Lower leg skin (tissue), 3 donors: ENCODE measurements at regions not wholly inside any gene's neighbourhood (a gene's known extent, or its start where the extent isn't known, plus 50 kb on each side); places are given as distances from the start of the nearest gene placed in this dataset.

ENCODE experiments used
- POLR2A ChIP-seq, 2 donors: fragments of 450-650 bp; IDR thresholded peaks; one replicate each; pipeline ENCODE4 v1.6.1; 2016 to 2017; ENCODE audit warnings: antibody characterized with exemption in 2 of 2, mild to moderate bottlenecking in 1 of 2, moderate library complexity in 1 of 2
- TF ChIP-seq, protein P1 (sequence below), 3 donors: fragments of 450-650 bp; IDR thresholded peaks; one replicate each; pipeline ENCODE4 v1.5.1; 2016; ENCODE audit warnings: antibody characterized with exemption in 3 of 3, mild to moderate bottlenecking in 3 of 3, moderate library complexity in 2 of 3

DNA sequence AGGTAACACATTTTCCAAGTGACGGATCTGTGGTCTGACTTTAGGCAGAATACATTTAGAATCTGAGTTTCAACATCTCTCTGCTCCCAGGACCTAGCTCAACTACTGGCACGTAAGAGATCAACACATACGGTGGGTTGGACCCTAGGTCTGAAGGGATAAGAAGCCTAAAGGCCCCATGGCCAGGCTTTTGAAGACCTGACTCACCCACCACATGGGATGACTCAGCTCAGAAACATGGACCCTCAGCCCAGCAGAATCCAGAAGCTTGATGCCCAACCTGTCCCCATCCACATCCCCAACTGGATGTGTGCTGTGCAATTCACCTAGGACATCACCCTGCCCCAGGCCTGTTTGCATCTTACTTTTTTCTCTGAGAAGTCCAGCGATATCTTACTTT lies 770.2 kb downstream of the BCL11B start:
- TF ChIP-seq POLR2A (IDR thresholded peaks at IDR 0.05): no peak
- TF ChIP-seq, protein P1, sequence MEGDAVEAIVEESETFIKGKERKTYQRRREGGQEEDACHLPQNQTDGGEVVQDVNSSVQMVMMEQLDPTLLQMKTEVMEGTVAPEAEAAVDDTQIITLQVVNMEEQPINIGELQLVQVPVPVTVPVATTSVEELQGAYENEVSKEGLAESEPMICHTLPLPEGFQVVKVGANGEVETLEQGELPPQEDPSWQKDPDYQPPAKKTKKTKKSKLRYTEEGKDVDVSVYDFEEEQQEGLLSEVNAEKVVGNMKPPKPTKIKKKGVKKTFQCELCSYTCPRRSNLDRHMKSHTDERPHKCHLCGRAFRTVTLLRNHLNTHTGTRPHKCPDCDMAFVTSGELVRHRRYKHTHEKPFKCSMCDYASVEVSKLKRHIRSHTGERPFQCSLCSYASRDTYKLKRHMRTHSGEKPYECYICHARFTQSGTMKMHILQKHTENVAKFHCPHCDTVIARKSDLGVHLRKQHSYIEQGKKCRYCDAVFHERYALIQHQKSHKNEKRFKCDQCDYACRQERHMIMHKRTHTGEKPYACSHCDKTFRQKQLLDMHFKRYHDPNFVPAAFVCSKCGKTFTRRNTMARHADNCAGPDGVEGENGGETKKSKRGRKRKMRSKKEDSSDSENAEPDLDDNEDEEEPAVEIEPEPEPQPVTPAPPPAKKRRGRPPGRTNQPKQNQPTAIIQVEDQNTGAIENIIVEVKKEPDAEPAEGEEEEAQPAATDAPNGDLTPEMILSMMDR (IDR thresholded peaks at IDR 0.05): no peak
